ENCODE measurements at regions not wholly inside any gene's neighbourhood (a gene's known extent, or its start where the extent isn't known, plus 50 kb on each side); places are given as distances from the start of the nearest gene placed in this dataset.
A peak's percentile ranks its signal among the peaks of the same experiment; 100 is the strongest.

- no peak for DNase-seq
Measured at GRCh38 chr2:63785096-63785495, 56.6 kb upstream of the UGP2 start.

GRCh38 chr2:63786471-63786870 is 55.2 kb upstream of the UGP2 start:
- no peak for DNase-seq

GRCh38 chr2:63788071-63788470 is 53.6 kb upstream of the UGP2 start:
- peak; percentile 17 for DNase-seq

- DNase-seq: peak; percentile 81
Measured at GRCh38 chr2:63789338-63790020, 52.2 kb upstream of the UGP2 start.

GRCh38 chr2:63790491-63790890 is 51.2 kb upstream of the UGP2 start:
- DNase-seq: no peak

GRCh38 chr2:63790906-63791305 is 50.8 kb upstream of the UGP2 start:
- no peak for DNase-seq

- DNase-seq: no peak
Measured at GRCh38 chr2:63791387-63791786, 50.3 kb upstream of the UGP2 start.

Measured in hindlimb muscle (tissue), 1 donor.